Omental fat pad (tissue), 3 donors: ENCODE measurements at regions not wholly inside any gene's neighbourhood (a gene's known extent, or its start where the extent isn't known, plus 50 kb on each side); places are given as distances from the start of the nearest gene placed in this dataset.
A peak's percentile ranks its signal among the peaks of the same experiment; 100 is the strongest.

Experiments used
- ATAC-seq: fragments of 150-250 bp; one replicate; pipeline ENCODE4 v1.9.1; 2016; ENCODE audit warnings: mild to moderate bottlenecking, moderate library complexity; ENCODE audit not compliant: low FRiP score
- DNase-seq: peaks from one replicate; pipeline ENCODE4 v3.0.0-alpha.2; 2019; ENCODE audit warnings: low spot score
- CTCF ChIP-seq, 3 donors: fragments of 450-650 bp; IDR thresholded peaks; one replicate each; pipeline ENCODE4 v1.5.1; 2016 to 2017; ENCODE audit warnings: antibody characterized with exemption in 3 of 3, mild to moderate bottlenecking in 3 of 3, moderate library complexity in 2 of 3

- DNase-seq = no peak
- no peak for TF ChIP-seq CTCF (IDR thresholded peaks at IDR 0.05)
- ATAC-seq = no peak
Observed at GRCh38 chr9:87286506-87286905, 211.2 kb upstream of the DAPK1 start.

- no peak for DNase-seq
- TF ChIP-seq CTCF (IDR thresholded peaks at IDR 0.05) = no peak
- ATAC-seq = peak; percentile 90
Observed at GRCh38 chr9:87290241-87291052, 207.2 kb upstream of the DAPK1 start.

- DNase-seq (no peak), ATAC-seq (no peak)
- no peak for TF ChIP-seq CTCF (IDR thresholded peaks at IDR 0.05)
Observed at GRCh38 chr9:87292449-87293191, 205.0 kb upstream of the DAPK1 start.

- no peak for TF ChIP-seq CTCF (IDR thresholded peaks at IDR 0.05)
- no peak for DNase-seq
- ATAC-seq = no peak
Observed at GRCh38 chr9:87294126-87294525, 203.5 kb upstream of the DAPK1 start.

- TF ChIP-seq CTCF (IDR thresholded peaks at IDR 0.05) = no peak
- ATAC-seq (no peak), DNase-seq (no peak)
Observed at GRCh38 chr9:87300915-87301314, 196.8 kb upstream of the DAPK1 start.

GRCh38 chr9:87301371-87301770 is 196.3 kb upstream of the DAPK1 start:
- no peak for TF ChIP-seq CTCF (IDR thresholded peaks at IDR 0.05)
- no peak for ATAC-seq

More at GRCh38 chr9:87301371-87301770, 196.3 kb upstream of the DAPK1 start:
- no peak for DNase-seq
